ENCODE measurements at regions not wholly inside any gene's neighbourhood (a gene's known extent, or its start where the extent isn't known, plus 50 kb on each side); places are given as distances from the start of the nearest gene placed in this dataset.

DNA sequence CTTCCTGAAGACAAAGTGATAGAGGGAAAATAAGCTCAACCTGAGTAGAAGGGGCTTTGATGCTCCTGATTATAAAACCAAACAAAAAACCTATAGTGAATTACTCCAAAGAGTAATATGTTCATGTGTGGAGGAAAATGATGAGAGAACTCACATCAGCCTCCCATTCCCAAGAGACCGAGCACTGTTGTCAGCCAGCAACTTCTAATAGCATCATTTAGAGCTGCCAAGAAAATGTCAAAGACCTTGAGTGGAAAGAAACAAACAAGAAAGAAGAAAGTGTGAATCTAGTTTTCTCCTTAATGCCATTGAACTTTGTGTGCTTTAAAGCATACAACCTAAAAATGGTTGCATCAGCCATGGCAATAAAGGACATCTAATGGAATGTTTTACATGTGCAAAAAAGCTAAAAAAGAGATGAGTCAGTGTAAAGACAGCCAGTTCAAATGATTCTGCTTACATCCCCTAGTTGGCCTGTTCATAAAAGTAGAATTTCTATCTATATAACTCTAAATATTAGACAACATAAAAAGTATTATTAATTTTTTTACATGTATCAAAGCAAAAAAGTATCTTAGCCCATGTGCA is 1066.2 kb downstream of the TDRD15 start:
- WGBS, 2 experiments (ENCODE audit: extremely low coverage in 2 of 2, insufficient read length in 1 of 2) = no CpG with 5 or more reads among the region's 1 CpG
- dilution Hi-C loops (cut with HindIII; ENCODE audit: low sequenced_read_pairs, unreplicated experiment) = no loop called here

More for the DNA sequence above, 1066.2 kb downstream of the TDRD15 start:
- no TSS peak for BruUV-seq (replicated peaks)
- H3K9ac ChIP-seq (ENCODE audit: low read depth, low read length) = no peak overlapping the region
- TF ChIP-seq CTCF (conservative IDR thresholded peaks at IDR 0.05; ENCODE audit: low read depth, low read length) = no peak
- no peak for TF ChIP-seq MXI1 (IDR thresholded peaks at IDR 0.05; ENCODE audit: borderline replicate concordance, low read depth, low read length)
- no peak for TF ChIP-seq SMC3 (IDR thresholded peaks at IDR 0.05; ENCODE audit: low read depth, low read length)
- no peak for TF ChIP-seq MAZ (IDR thresholded peaks at IDR 0.05; ENCODE audit: borderline replicate concordance, low read depth, low read length)
- no peak for TF ChIP-seq CHD1 (IDR thresholded peaks at IDR 0.05; ENCODE audit: low read depth, low read length)
- TF ChIP-seq POLR2A (IDR thresholded peaks at IDR 0.05; ENCODE audit: low read depth, low read length) = no peak
- TF ChIP-seq FOS (IDR thresholded peaks at IDR 0.05; ENCODE audit: low read depth, low read length) = no peak
- no peak for TF ChIP-seq RCOR1 (IDR thresholded peaks at IDR 0.05; ENCODE audit: insufficient replicate concordance, low read length)
- no peak for TF ChIP-seq RFX5 (IDR thresholded peaks at IDR 0.05; ENCODE audit: low read depth, low read length)
- TF ChIP-seq MAFK (IDR thresholded peaks at IDR 0.05; ENCODE audit: low read depth, low read length) = no peak
- TF ChIP-seq CEBPB (IDR thresholded peaks at IDR 0.05; ENCODE audit: low read depth, low read length) = no peak
- TF ChIP-seq, protein P1, sequence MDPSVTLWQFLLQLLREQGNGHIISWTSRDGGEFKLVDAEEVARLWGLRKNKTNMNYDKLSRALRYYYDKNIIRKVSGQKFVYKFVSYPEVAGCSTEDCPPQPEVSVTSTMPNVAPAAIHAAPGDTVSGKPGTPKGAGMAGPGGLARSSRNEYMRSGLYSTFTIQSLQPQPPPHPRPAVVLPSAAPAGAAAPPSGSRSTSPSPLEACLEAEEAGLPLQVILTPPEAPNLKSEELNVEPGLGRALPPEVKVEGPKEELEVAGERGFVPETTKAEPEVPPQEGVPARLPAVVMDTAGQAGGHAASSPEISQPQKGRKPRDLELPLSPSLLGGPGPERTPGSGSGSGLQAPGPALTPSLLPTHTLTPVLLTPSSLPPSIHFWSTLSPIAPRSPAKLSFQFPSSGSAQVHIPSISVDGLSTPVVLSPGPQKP (IDR thresholded peaks at IDR 0.05; ENCODE audit: borderline replicate concordance, low read depth, low read length) = no peak
- no peak for TF ChIP-seq BHLHE40 (IDR thresholded peaks at IDR 0.05; ENCODE audit: low read depth, low read length)
- no peak for TF ChIP-seq RAD21 (IDR thresholded peaks at IDR 0.05; ENCODE audit: low read length)
- H3K14ac ChIP-seq (replicated peaks; ENCODE audit: low read depth, low read length) = no peak overlapping the region
- H3K23ac ChIP-seq (ENCODE audit: low read depth, low read length) = no peak overlapping the region
- ATAC-seq (ENCODE audit: low read depth) = no peak
- H3K9me3 ChIP-seq (ENCODE audit: control insufficient read depth, insufficient read depth, low read length) = no peaks in the 10 kb centered on the region; the same call in none of the 2 replicates
- H4K20me1 ChIP-seq (ENCODE audit: insufficient read depth, low read length) = no peaks in the 10 kb centered on the region
- no peak overlapping the region for H3K56ac ChIP-seq (ENCODE audit: extremely low read depth, insufficient read depth, low read length)
- no peak overlapping the region for H2BK5ac ChIP-seq (ENCODE audit: low read depth, low read length, poor library complexity, severe bottlenecking)
- POLR2A ChIA-PET (ENCODE audit: unreplicated experiment) = no interaction called here
- H3K4ac ChIP-seq (ENCODE audit: low read depth, low read length) = no peak overlapping the region
- H3K9me1 ChIP-seq (ENCODE audit: insufficient read depth, low read length) = no peaks in the 10 kb centered on the region
- H2BK15ac ChIP-seq (ENCODE audit: low read depth, low read length) = no peak overlapping the region
- H2AK5ac ChIP-seq (ENCODE audit: low read depth, low read length) = no peak overlapping the region
- no peaks in the 10 kb centered on the region for H3K27me3 ChIP-seq (ENCODE audit: control insufficient read depth, insufficient read depth, low read length)
- no peak overlapping the region for H3K18ac ChIP-seq (ENCODE audit: low read depth, low read length)
- H2AFZ ChIP-seq (replicated peaks; ENCODE audit: low read length, poor library complexity) = no peak overlapping the region
- H3K79me1 ChIP-seq (ENCODE audit: low read depth in 1 of 2, low read length in 2 of 2) = no peaks in the 10 kb centered on the region
- H2AK9ac ChIP-seq (replicated peaks; ENCODE audit: low read depth, low read length, poor library complexity) = no peak overlapping the region
- no peak overlapping the region for H4K91ac ChIP-seq (ENCODE audit: insufficient read depth, low read depth, low read length)
- no peak overlapping the region for H3K4me3 ChIP-seq (ENCODE audit: insufficient read depth, low read depth, low read length)
- no peak overlapping the region for H2BK20ac ChIP-seq (ENCODE audit: low read depth, low read length)
- H3K27ac ChIP-seq (ENCODE audit: insufficient read depth, low read length) = no peak overlapping the region
- peak; percentile 1 for DNase-seq
- H4K5ac ChIP-seq (ENCODE audit: low read depth, low read length) = no peak overlapping the region
- no peak overlapping the region for H4K8ac ChIP-seq (ENCODE audit: low read depth in 2 of 2, low read length in 2 of 2)
- in situ Hi-C loops (cut with MboI; ENCODE audit: low sequenced_read_pairs) = no loop called here
- no peaks in the 10 kb centered on the region for H3K36me3 ChIP-seq (ENCODE audit: control insufficient read depth, insufficient read depth, low read length)
- H3K4me2 ChIP-seq (ENCODE audit: low read depth, low read length) = no peak overlapping the region
- no peak overlapping the region for H2BK120ac ChIP-seq (ENCODE audit: low read depth, low read length)
- CTCF ChIA-PET = no interaction called here
- H3K4me1 ChIP-seq (ENCODE audit: control insufficient read depth, insufficient read depth, low read length) = no peaks in the 10 kb centered on the region
- intact Hi-C loops (cut with micrococcal nuclease) = no loop called here

All from IMR-90 (cell line).